22Rv1 (cell line): ENCODE measurements at regions not wholly inside any gene's neighbourhood (a gene's known extent, or its start where the extent isn't known, plus 50 kb on each side); places are given as distances from the start of the nearest gene placed in this dataset.

Source experiments
- H3K27ac ChIP-seq: fragments of 450-650 bp; 2 replicates; pipeline ENCODE4 v1.5.1; 2017
- ZFX ChIP-seq: fragments of 450-650 bp; IDR thresholded peaks from 2 replicates; pipeline ENCODE4 v1.6.1; 2017; ENCODE audit warnings: antibody characterized with exemption, borderline replicate concordance
- TF ChIP-seq, protein P1 (sequence below): fragments of 450-650 bp; IDR thresholded peaks from 2 replicates; pipeline ENCODE4 v1.5.1; 2017; ENCODE audit warnings: mild to moderate bottlenecking

DNA sequence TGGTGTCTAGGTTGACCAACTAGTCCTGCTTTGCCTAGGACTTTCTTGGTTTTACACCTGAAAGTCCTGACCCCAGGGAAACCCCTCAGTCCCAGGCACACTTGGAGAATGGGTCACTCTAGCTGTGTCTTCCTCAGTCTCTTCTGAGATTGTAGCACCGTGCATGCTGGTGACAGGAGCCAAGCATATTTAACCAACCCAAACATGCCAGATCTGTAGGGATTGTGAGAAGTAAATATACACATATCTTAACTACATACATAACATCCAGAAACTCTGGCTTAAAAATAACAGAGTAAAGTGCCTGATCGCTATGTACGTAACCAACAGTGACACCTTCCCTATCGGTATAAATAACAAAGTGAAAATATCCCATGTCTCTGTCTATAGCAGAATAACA lies 158.1 kb downstream of the HAPSTR1 start:
- TF ChIP-seq, protein P1, sequence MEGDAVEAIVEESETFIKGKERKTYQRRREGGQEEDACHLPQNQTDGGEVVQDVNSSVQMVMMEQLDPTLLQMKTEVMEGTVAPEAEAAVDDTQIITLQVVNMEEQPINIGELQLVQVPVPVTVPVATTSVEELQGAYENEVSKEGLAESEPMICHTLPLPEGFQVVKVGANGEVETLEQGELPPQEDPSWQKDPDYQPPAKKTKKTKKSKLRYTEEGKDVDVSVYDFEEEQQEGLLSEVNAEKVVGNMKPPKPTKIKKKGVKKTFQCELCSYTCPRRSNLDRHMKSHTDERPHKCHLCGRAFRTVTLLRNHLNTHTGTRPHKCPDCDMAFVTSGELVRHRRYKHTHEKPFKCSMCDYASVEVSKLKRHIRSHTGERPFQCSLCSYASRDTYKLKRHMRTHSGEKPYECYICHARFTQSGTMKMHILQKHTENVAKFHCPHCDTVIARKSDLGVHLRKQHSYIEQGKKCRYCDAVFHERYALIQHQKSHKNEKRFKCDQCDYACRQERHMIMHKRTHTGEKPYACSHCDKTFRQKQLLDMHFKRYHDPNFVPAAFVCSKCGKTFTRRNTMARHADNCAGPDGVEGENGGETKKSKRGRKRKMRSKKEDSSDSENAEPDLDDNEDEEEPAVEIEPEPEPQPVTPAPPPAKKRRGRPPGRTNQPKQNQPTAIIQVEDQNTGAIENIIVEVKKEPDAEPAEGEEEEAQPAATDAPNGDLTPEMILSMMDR, result no peak
- TF ChIP-seq ZFX, result no peak
- no peak overlapping the region for H3K27ac ChIP-seq

DNA sequence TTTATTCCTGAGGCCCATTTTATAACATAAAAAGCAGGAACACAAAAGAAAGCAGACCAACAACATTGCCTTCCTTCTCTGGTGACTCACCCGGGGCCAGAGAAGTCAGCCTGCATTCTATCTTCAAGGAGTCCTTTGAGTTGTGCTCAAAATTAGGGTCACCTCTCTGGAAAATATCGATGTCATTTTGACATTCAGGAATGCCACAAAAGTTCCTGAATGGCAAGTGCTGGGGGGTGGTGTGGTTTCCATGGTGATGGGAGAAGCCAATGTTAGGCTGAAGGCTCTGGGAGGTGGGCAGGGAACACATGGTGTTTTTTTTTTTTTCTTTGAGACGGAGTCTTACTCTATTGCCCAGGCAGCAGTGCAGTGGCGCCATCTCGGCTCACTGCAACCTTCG lies 159.6 kb downstream of the HAPSTR1 start:
- TF ChIP-seq, protein P1, result no peak
- no peak for TF ChIP-seq ZFX

DNA sequence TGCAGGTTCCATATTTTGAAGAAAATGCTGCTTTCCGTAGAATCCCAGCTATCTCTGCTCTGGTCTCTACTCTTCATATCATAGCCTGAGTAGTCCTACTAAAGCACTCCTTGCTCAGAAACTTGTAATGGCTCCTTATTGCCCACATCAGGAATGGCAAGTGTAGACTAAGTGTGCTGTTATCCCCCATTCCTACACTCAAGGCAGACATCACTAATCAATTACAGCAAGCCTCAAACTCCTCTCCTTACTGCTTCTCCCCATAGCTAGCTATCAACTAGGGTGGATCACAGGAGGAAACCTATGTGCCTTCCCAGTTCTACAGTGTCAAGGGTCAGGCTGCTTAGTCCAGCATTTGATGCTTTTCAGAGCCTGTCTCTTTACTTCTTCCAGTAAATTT lies 163.4 kb downstream of the HAPSTR1 start:
- H3K27ac ChIP-seq, result no peak overlapping the region
- TF ChIP-seq ZFX, result no peak
- TF ChIP-seq, protein P1, result no peak

More for the DNA sequence above, 159.6 kb downstream of the HAPSTR1 start:
- H3K27ac ChIP-seq, result no peak overlapping the region

DNA sequence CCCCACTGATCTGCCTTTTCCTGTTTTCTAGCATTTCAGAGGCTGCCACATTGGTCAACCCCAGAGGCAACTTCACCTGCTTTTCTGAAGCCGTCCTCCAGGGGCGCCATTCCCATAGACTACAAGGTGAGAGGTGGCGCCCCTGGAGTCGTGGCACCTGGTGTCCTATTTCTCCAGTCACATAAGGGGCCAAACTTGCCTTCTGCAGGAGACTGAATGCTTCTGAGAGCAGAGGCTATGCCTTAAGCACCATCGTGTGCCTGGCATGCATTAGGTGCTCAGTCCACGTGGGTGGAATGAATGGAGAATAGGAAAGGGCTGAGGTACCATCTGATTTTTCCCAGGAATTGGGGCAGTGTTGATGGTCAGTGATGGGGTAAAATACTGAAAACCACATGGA lies 164.8 kb downstream of the HAPSTR1 start:
- TF ChIP-seq ZFX, result no peak
- TF ChIP-seq, protein P1, result peak; percentile 84
- no peak overlapping the region for H3K27ac ChIP-seq

DNA sequence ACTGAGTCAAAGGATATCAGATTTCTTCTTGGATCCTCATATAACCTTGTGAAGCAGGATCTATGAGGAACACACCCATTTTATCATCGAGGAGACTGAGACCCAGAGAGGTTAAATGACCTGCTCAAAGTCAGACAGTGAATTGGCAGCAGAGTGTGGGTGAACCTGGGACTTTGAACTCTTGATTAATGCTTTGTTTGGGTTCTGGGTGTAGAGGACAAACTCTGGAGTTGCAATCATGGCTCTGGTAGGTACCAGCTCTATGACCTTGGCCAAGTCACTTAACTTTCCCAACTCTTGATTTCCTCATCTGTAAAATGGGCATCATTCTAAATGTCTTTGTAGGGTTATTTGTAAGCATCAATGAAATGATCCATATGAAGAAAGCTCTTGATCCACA lies 166.4 kb downstream of the HAPSTR1 start:
- no peak overlapping the region for H3K27ac ChIP-seq
- TF ChIP-seq, protein P1, result no peak
- TF ChIP-seq ZFX, result no peak

DNA sequence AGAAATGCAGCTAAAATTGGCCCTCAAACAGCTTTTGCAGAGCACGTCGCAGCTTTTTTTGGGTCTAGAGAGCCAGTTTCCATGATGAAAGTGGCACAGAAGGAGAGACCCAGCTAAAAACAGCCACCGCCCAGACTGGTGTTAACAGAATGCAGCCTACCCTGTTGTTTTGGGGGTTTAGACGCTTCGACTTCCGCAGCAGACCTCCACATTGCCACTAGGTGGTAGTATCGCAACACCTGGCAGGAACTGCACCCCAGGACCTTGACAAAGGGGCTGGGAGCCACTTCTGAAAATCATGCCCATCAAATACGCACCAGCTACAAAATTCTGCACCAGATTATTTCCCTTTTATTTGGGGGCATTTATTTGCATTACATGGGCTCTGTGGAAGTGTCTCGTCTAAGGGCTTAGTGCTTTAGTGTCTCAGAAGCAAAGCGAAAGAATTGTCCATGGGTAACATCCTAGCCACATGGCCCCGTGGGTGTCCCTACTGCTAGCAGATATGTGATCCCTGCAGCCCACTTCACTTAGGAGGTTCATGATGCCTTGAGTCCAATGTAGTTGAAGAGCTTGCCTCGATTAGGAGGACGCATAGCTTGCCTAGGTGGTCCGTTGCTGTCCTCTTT lies 167.1 kb downstream of the HAPSTR1 start:
- TF ChIP-seq ZFX, result no peak
- TF ChIP-seq, protein P1, result peak; percentile 68

DNA sequence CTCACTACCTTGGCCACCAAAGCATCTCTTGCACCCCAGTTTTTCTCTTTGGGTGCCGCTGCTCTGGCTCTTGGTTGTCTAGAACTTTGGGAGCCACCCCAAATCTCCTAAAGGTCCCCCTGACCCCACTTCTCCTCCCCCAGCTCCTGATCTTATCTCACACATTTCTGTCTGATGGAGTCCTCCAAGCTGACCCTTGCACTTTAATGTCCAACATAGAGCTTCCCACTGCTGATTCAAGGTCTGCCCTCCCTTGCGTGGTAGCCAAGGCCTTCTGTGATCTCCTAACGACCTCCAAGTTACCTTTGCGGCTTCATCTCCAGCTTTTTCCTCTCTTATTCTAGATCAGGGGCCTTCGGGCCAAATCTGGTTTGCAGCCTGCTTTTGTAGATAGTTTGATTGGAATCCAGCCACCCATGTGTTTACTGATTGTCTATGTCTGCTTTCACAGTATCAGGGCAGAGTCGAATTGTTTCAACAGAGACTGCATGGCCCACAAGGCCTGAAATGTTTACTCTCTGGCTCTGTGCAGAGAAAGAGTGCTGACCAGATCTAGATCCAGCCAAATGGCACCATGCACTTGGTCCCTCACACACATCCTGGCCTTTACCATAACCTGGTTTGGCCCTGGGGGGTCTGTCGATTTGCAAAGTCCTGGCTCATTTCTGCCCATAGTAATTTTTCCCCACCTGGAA lies 168.6 kb downstream of the HAPSTR1 start:
- H3K27ac ChIP-seq, result no peak overlapping the region
- no peak for TF ChIP-seq ZFX
- TF ChIP-seq, protein P1, result no peak

More for the DNA sequence above, 167.1 kb downstream of the HAPSTR1 start:
- H3K27ac ChIP-seq, result no peak overlapping the region
